KMS-11 (cell line): ENCODE measurements at regions not wholly inside any gene's neighbourhood (a gene's known extent, or its start where the extent isn't known, plus 50 kb on each side); places are given as distances from the start of the nearest gene placed in this dataset.

ENCODE experiments used
- H2AFZ ChIP-seq: fragments of 200-600 bp; sonication (generic); 2 replicates; pipeline ENCODE4 v1.6.1; 2016; ENCODE audit warnings: antibody characterized with exemption, mixed run types, low read depth
- H3K27ac ChIP-seq: fragments of 200-600 bp; sonication (generic); 2 replicates; pipeline ENCODE4 v1.6.1; 2016; ENCODE audit warnings: mild to moderate bottlenecking, mixed run types
- H3K27me3 ChIP-seq: fragments of 200-600 bp; sonication (generic); 2 replicates; pipeline ENCODE4 v1.6.1; 2017; ENCODE audit warnings: mild to moderate bottlenecking, low read depth, mixed run types, moderate library complexity; ENCODE audit not compliant: insufficient read depth
- H3K36me3 ChIP-seq: fragments of 200-600 bp; sonication (generic); 2 replicates; pipeline ENCODE4 v1.6.1; 2017; ENCODE audit warnings: mild to moderate bottlenecking, mixed run types; ENCODE audit not compliant: insufficient read depth
- H3K4me1 ChIP-seq: fragments of 200-600 bp; sonication (generic); 2 replicates; pipeline ENCODE4 v1.6.1; 2016; ENCODE audit warnings: mild to moderate bottlenecking, low read depth, mixed run types; ENCODE audit not compliant: poor library complexity, severe bottlenecking
- H3K4me2 ChIP-seq: fragments of 200-600 bp; sonication (generic); 2 replicates; pipeline ENCODE4 v1.7.0; 2016; ENCODE audit warnings: mild to moderate bottlenecking, mixed run types
- H3K4me3 ChIP-seq: fragments of 200-600 bp; sonication (generic); IDR thresholded peaks from 2 replicates; pipeline ENCODE4 v1.6.1; 2017; ENCODE audit warnings: low read depth, low read length, mixed read lengths; ENCODE audit not compliant: insufficient read depth
- H3K79me2 ChIP-seq: fragments of 200-600 bp; sonication (generic); 2 replicates; pipeline ENCODE4 v1.6.1; 2016; ENCODE audit warnings: low read depth, mixed run types; ENCODE audit not compliant: insufficient read depth
- H3K9ac ChIP-seq: fragments of 200-600 bp; sonication (generic); 2 replicates; pipeline ENCODE4 v1.6.1; 2016; ENCODE audit warnings: mild to moderate bottlenecking, mixed run types
- H4K20me1 ChIP-seq: fragments of 200-600 bp; sonication (generic); 2 replicates; pipeline ENCODE4 v1.6.1; 2016; ENCODE audit warnings: mild to moderate bottlenecking, mixed run types; ENCODE audit not compliant: insufficient read depth
- CTCF ChIP-seq: fragments of 200-600 bp; sonication (generic); conservative IDR thresholded peaks from 2 replicates; pipeline ENCODE4 v1.6.1; 2017; ENCODE audit warnings: low read depth, mild to moderate bottlenecking, antibody characterized with exemption, low read length, moderate library complexity, mixed read lengths

GRCh38 chrX:40165206-40165605 is 67.4 kb upstream of the BCOR start:
- H3K27me3 ChIP-seq, result no peaks in the 10 kb centered on the region
- no peak overlapping the region for H3K27ac ChIP-seq
- no peak overlapping the region for H3K4me2 ChIP-seq
- H3K4me3 ChIP-seq, result no peak overlapping the region
- H2AFZ ChIP-seq, result no peak overlapping the region
- H3K4me1 ChIP-seq, result no peaks in the 10 kb centered on the region
- peaks cover 10% of the 10 kb centered on the region; the same call in 1 of the 2 replicates for H3K79me2 ChIP-seq
- H4K20me1 ChIP-seq, result no peaks in the 10 kb centered on the region
- no peaks in the 10 kb centered on the region for H3K36me3 ChIP-seq
- TF ChIP-seq CTCF, result no peak
- no peak overlapping the region for H3K9ac ChIP-seq

GRCh38 chrX:40164751-40165150 is 67.0 kb upstream of the BCOR start:
- Histone ChIP-seq H3K4me2 (no peak overlapping the region), H3K4me3 (no peak overlapping the region), H2AFZ (no peak overlapping the region), H3K36me3 (no peaks in the 10 kb centered on the region), H3K79me2 (peaks cover 8% of the 10 kb centered on the region; the same call in 1 of the 2 replicates), H3K4me1 (no peaks in the 10 kb centered on the region), H4K20me1 (no peaks in the 10 kb centered on the region), H3K27me3 (no peaks in the 10 kb centered on the region), H3K9ac (no peak overlapping the region), H3K27ac (no peak overlapping the region)
- TF ChIP-seq CTCF, result no peak

GRCh38 chrX:40158036-40158706 is 60.4 kb upstream of the BCOR start:
- Histone ChIP-seq H2AFZ (no peak overlapping the region), H3K27ac (no peak overlapping the region), H3K79me2 (no peaks in the 10 kb centered on the region; the same call in 1 of the 2 replicates), H3K36me3 (no peaks in the 10 kb centered on the region), H3K27me3 (no peaks in the 10 kb centered on the region), H4K20me1 (no peaks in the 10 kb centered on the region), H3K4me1 (no peaks in the 10 kb centered on the region), H3K9ac (no peak overlapping the region), H3K4me2 (no peak overlapping the region), H3K4me3 (no peak overlapping the region)
- TF ChIP-seq CTCF, result no peak

GRCh38 chrX:40157228-40158035 is 59.7 kb upstream of the BCOR start:
- Histone ChIP-seq H3K4me2 (no peak overlapping the region), H3K79me2 (no peaks in the 10 kb centered on the region; the same call in 1 of the 2 replicates), H4K20me1 (no peaks in the 10 kb centered on the region), H3K36me3 (no peaks in the 10 kb centered on the region), H3K4me3 (no peak overlapping the region), H3K9ac (no peak overlapping the region), H3K4me1 (peaks cover 7% of the 10 kb centered on the region), H3K27ac (no peak overlapping the region), H2AFZ (no peak overlapping the region), H3K27me3 (no peaks in the 10 kb centered on the region)
- no peak for TF ChIP-seq CTCF
